Spleen (tissue), 11 donors: ENCODE measurements at regions not wholly inside any gene's neighbourhood (a gene's known extent, or its start where the extent isn't known, plus 50 kb on each side); places are given as distances from the start of the nearest gene placed in this dataset.

Experiments
- DNase-seq: peaks from one replicate; pipeline ENCODE4 v3.0.0-alpha.2; 2020
- H3K27ac ChIP-seq, 8 donors: fragments of 200-600 bp; sonication (generic) in 7 of 8; 1 replicate in 4 of 8; 2 replicates in 4 of 8; pipeline versions ENCODE4 v1.5.0 to v1.8.0; 2016 to 2021; ENCODE audit warnings: inconsistent platforms in 4 of 8, mild to moderate bottlenecking in 4 of 8, moderate library complexity in 1 of 8
- H3K27me3 ChIP-seq, 7 donors: fragments of 200-600 bp; sonication (generic) in 6 of 7; replicated peaks in 1 of 7; 1 replicate in 4 of 7; 2 replicates in 3 of 7; pipeline versions ENCODE4 v1.5.0 to v1.8.0; 2016 to 2021; ENCODE audit warnings: inconsistent platforms in 3 of 7, mild to moderate bottlenecking in 1 of 7
- H3K36me3 ChIP-seq, 6 donors: fragments of 200-600 bp; sonication (generic) in 5 of 6; 1 replicate in 4 of 6; 2 replicates in 2 of 6; pipeline versions ENCODE4 v1.5.0 to v1.8.0; 2016 to 2021; ENCODE audit warnings: inconsistent platforms in 2 of 6
- H3K4me1 ChIP-seq, 6 donors: fragments of 200-600 bp; sonication (generic) in 5 of 6; 1 replicate in 3 of 6; 2 replicates in 3 of 6; pipeline versions ENCODE4 v1.5.0 to v1.8.0; 2016 to 2021; ENCODE audit warnings: inconsistent platforms in 3 of 6
- H3K4me3 ChIP-seq, 8 donors: fragments of 200-600 bp; sonication (generic) in 7 of 8; 1 replicate in 4 of 8; 2 replicates in 4 of 8; pipeline versions ENCODE4 v1.5.0 to v1.8.0; 2016 to 2021; ENCODE audit warnings: inconsistent platforms in 4 of 8, mild to moderate bottlenecking in 4 of 8, moderate library complexity in 2 of 8
- H3K9me3 ChIP-seq, 8 donors: fragments of 200-600 bp; sonication (generic) in 7 of 8; 1 replicate in 4 of 8; 2 replicates in 4 of 8; pipeline versions ENCODE4 v1.5.0 to v1.8.0; 2016 to 2021; ENCODE audit warnings: inconsistent platforms in 4 of 8
- POLR2A ChIP-seq, 3 donors: fragments of 450-650 bp; IDR thresholded peaks; one replicate each; pipeline ENCODE4 v1.5.1; 2017; ENCODE audit warnings: antibody characterized with exemption in 3 of 3, mild to moderate bottlenecking in 1 of 3
- POLR2AphosphoS5 ChIP-seq, 3 donors: sonication (generic); formaldehyde crosslinking; IDR thresholded peaks; one replicate each; pipeline ENCODE4 v1.5.1; 2017; ENCODE audit warnings: antibody characterized with exemption in 3 of 3
- WGBS, 5 donors: extraction: QIAGEN DNeasy Blood & Tissue Kit in 3 of 5; methylation state at CpG; one replicate each; pipeline versions ENCODE4 v1.1.5 to v1.1.7; 2013 to 2018; 5-methylcytosine and 5-hydroxymethylcytosine counted together
- intact Hi-C: fragments of 100-400 bp; cut with DNase I; formaldehyde crosslinking; loops from one replicate; pipeline ENCODE4 v1.15.0; 2023; ENCODE audit warnings: low total_unique reads
- TF ChIP-seq, protein P1 (sequence below), 11 experiments: fragments of 200-600 bp in 7 of 11; fragments of 450-650 bp in 4 of 11; sonication (generic) in 4 of 11; IDR thresholded peaks in 8 of 11; conservative IDR thresholded peaks in 3 of 11; 1 replicate in 7 of 11; 2 replicates in 4 of 11; pipeline versions ENCODE4 v1.4.0 to v1.8.0; 2016 to 2021; ENCODE audit warnings: antibody characterized with exemption in 11 of 11, inconsistent platforms in 4 of 11, mild to moderate bottlenecking in 1 of 11
- donor health status: healthy with polysubstance abuse.
- donor health status: DM: no; HTN: no; CAD: no; lungs with moderate emphysema.
- donor health status: DM: no; HTN: no; CAD: no.
- donor health status: Bipolar disorder and iron deficiency.
- donor health status: healthy.
- donor health status: DM: no; HTN: no; CAD: no.
- donor health status: DM: yes; HTN: yes; CAD: no.

DNA sequence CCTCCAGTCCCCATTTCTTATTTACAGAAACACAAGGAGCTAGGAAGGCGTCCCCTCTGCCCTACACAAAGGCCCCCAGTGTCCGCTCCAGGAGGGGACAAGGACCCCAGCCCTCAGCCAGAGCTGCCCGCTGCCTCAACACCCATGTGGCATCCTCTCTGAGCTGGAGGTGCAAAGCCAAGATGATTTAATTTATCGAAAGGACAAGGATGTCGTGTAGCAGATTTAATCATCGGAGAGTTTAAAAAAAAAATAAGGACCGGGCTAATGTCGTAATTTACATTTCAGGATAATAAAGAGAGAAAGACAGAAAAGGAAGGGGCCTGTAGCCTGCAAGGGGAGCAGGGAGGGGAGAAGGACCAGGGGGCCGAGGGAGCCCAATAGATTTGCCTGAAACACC, 68.3 kb upstream of the CASZ1 start:
- Histone ChIP-seq H3K27ac (no peak overlapping the region), H3K9me3 (no peaks in the 10 kb centered on the region), H3K36me3 (no peaks in the 10 kb centered on the region), H3K4me3 (no peak overlapping the region), H3K4me1 (peaks cover 7 to 20% (median 16%) of the 10 kb centered on the region in 6 donors), H3K27me3 (peaks cover 0 to 99% (median 49%) of the 10 kb centered on the region in 7 donors)
- no peak for TF ChIP-seq POLR2A (IDR thresholded peaks at IDR 0.05)
- no peak for TF ChIP-seq POLR2AphosphoS5 (IDR thresholded peaks at IDR 0.05)
- TF ChIP-seq, protein P1, sequence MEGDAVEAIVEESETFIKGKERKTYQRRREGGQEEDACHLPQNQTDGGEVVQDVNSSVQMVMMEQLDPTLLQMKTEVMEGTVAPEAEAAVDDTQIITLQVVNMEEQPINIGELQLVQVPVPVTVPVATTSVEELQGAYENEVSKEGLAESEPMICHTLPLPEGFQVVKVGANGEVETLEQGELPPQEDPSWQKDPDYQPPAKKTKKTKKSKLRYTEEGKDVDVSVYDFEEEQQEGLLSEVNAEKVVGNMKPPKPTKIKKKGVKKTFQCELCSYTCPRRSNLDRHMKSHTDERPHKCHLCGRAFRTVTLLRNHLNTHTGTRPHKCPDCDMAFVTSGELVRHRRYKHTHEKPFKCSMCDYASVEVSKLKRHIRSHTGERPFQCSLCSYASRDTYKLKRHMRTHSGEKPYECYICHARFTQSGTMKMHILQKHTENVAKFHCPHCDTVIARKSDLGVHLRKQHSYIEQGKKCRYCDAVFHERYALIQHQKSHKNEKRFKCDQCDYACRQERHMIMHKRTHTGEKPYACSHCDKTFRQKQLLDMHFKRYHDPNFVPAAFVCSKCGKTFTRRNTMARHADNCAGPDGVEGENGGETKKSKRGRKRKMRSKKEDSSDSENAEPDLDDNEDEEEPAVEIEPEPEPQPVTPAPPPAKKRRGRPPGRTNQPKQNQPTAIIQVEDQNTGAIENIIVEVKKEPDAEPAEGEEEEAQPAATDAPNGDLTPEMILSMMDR (IDR thresholded peaks at IDR 0.05 in 8 of 11, conservative IDR thresholded peaks at IDR 0.05 in 3 of 11) = no peak
- 73 to 80% (median 79%) methylated on average over 9 of the region's 9 CpGs for WGBS, 5 donors
- intact Hi-C loops = loop anchor here (5.0 to 10.0 kb wide), 2 partner anchors 170 to 357 kb away; no protein-coding TSS in a partner anchor
- no peak for DNase-seq

DNA sequence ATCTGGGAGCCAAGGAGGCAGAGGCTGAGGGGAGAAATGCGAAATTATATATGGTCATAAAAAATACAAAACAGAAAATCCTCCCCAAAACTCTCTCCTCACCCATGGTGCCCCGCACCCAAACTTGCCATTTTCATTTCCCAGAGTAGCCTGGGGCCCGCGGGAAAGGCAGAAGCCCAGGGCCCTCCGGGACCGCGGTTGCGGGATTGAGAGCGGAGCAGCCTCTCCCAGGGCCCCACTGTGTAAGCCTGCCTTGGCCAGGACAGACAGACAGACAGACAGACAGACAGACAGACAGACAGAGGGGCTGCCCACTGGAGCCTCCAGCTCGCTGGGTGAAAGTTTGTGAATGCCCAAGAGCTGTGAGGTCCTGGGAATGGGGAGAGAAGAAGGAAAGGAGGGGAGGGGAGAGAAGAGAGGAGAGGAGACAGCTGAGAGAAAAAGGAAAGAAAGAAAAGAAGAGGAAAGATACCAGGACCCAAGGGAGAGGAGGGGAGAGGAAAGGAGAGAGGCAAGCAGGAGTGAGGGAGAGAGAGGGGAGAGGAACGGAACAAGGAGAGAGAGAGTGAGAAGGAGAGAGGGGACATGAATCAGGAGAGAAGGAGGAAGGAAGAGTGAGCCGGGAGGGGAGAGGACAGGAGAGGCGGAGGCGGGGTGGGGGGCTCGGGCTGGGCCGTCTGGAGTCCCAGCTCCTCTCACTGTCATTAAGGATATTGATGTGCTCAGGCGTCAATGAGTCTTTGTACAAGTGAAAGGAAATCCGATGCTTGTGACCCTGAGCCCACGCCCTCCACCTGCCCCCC, 69.3 kb upstream of the CASZ1 start:
- Histone ChIP-seq H3K9me3 (no peaks in the 10 kb centered on the region), H3K36me3 (no peaks in the 10 kb centered on the region), H3K4me1 (peaks cover 7 to 20% (median 16%) of the 10 kb centered on the region in 6 donors), H3K27me3 (peaks cover 0 to 100% (median 55%) of the 10 kb centered on the region in 7 donors), H3K27ac (no peak overlapping the region), H3K4me3 (no peak overlapping the region)
- WGBS, 5 donors = 31 to 40% (median 39%) methylated on average over 18 to 19 of the region's 19 CpGs
- no peak for DNase-seq
- intact Hi-C loops = loop anchor here (5.0 to 10.0 kb wide), 2 partner anchors 171 to 358 kb away; no protein-coding TSS in a partner anchor
- TF ChIP-seq POLR2AphosphoS5 (IDR thresholded peaks at IDR 0.05) (no peak), POLR2A (IDR thresholded peaks at IDR 0.05) (no peak)
- TF ChIP-seq, protein P1 (IDR thresholded peaks at IDR 0.05 in 8 of 11, conservative IDR thresholded peaks at IDR 0.05 in 3 of 11) = no peak

DNA sequence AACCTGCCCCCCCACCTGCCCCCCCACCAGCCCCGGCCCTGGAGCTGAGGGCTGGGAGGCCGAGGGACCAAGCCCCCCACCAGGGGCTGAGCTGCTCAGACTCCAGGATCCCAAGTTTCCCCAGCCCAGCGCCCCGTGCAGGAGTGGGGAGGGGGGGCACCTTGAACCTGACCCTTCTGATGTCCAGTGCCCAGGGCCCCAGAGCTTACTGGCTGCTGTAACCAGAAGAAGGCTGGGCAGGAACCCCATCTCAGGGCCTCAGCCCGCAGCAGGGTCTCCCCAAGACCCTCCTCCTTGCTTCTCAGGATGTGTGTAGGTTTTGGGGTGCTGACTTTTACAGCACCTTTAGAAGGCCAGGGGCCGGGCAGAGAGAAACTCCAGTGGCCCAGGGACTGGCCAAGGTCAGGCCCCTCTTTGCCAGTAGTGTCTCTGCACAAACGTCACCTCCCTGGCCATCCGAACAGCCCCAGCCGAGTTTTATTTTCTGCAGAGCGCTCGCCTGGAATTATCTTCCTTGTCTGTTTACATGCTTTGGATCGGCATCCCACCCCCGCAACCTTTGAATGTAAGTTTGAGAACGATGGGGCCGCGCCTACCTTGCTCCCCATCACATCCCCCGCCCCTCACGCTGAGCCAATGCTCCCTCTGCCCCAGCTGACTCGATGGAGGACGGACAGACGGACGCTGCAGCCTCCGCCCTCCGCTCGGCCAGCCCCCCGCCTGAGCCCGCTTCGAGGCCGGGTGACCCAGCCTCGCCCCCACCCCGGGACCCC, 70.1 kb upstream of the CASZ1 start:
- Histone ChIP-seq H3K36me3 (no peaks in the 10 kb centered on the region), H3K4me3 (peak overlapping the region in 7 of 8 donors; percentile 9 to 68 (median 37)), H3K9me3 (no peaks in the 10 kb centered on the region), H3K4me1 (peaks cover 7 to 20% (median 16%) of the 10 kb centered on the region in 6 donors), H3K27me3 (peaks cover 0 to 100% (median 55%) of the 10 kb centered on the region in 7 donors), H3K27ac (no peak overlapping the region)
- intact Hi-C loops = loop anchor here (5.0 to 10.0 kb wide), 2 partner anchors 172 to 359 kb away; no protein-coding TSS in a partner anchor
- 3 to 7% (median 3%) methylated on average over 20 to 31 of the region's 31 CpGs for WGBS, 5 donors
- TF ChIP-seq POLR2A (IDR thresholded peaks at IDR 0.05) (no peak), POLR2AphosphoS5 (IDR thresholded peaks at IDR 0.05) (no peak)
- TF ChIP-seq, protein P1 (IDR thresholded peaks at IDR 0.05 in 8 of 11, conservative IDR thresholded peaks at IDR 0.05 in 3 of 11) = no peak
- DNase-seq = no peak
